Stimulated activated CD8-positive, alpha-beta memory T cell treated with anti-CD3 and anti-CD28 coated beads, Interleukin-2, amount 100 ng/mL, for 1 hour (primary cell): ENCODE measurements at regions not wholly inside any gene's neighbourhood (a gene's known extent, or its start where the extent isn't known, plus 50 kb on each side); places are given as distances from the start of the nearest gene placed in this dataset.

Experiments used
- DNase-seq, 2 donors: peaks; one replicate each; pipeline ENCODE4 v3.0.0-alpha.2; 2020; ENCODE audit warnings: low read depth in 2 of 2

GRCh38 chr2:81242501-81242900 lies 937.9 kb upstream of the LRRTM1 start:
- DNase-seq = no peak

GRCh38 chr2:81238462-81238861 lies 933.9 kb upstream of the LRRTM1 start:
- DNase-seq = no peak

DNA sequence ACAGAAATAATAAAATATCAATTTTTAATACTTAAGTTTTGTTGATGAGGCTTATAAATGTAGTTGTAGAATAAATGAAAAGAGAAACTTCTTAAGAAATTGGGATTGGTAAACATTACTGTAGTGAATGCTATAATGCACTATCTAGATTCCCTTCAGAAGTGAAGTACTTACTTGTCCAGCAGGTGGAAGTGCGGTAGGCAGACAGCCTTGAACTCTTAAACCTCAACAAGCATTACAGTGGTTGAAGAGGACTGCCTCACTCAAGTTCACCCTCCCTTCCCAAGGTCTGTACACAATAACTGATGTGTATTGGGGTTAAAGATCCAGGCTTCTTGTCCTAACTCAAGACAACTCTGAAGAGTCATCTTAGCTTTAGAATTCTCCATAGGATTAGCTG lies 931.0 kb upstream of the LRRTM1 start:
- DNase-seq = no peak

- DNase-seq = no peak
These were observed 930.2 kb upstream of the LRRTM1 start for GRCh38 chr2:81234711-81235110.

DNA sequence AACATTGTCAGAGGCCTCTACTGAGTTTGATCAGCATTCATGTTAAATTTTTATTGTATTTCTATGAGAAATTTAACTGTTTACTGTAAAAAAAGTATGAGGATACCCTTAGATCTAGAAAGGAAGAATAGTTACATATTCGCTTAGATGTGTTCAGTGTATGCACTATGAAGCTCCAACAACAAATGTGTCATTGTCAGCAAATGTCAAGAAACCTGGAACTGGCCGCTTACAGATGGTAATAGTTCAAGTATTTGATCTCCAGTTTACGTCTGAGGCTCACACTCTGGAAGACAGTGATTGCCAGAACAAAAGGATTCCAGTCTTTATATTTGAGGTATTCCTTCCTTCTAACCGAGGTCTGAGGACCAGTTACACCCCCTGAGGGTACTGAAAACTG lies 921.2 kb upstream of the LRRTM1 start:
- no peak for DNase-seq

DNA sequence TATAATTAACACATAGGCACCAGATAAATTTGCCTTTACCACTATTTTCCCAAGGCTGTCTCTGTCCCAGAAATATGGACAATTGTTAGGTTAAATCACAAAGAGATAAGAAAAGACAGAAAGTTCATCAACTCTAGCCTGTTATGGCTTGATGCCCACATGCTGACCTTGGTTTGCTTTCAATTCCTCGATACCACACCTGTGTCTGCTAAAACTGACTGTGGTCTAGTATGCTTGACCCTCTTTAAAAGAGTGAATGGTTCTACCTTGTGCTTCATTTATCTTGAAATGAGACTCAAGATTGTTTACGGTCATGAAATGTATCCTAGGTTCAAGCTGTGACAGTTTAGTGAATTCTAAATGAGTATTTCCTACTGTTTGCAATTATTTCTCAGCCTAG lies 909.0 kb upstream of the LRRTM1 start:
- no peak for DNase-seq

GRCh38 chr2:81206216-81206615 lies 901.7 kb upstream of the LRRTM1 start:
- no peak for DNase-seq

- no peak for DNase-seq
These were observed 892.5 kb upstream of the LRRTM1 start for GRCh38 chr2:81196933-81197628.

GRCh38 chr2:81196383-81196851 lies 891.9 kb upstream of the LRRTM1 start:
- DNase-seq = no peak

DNA sequence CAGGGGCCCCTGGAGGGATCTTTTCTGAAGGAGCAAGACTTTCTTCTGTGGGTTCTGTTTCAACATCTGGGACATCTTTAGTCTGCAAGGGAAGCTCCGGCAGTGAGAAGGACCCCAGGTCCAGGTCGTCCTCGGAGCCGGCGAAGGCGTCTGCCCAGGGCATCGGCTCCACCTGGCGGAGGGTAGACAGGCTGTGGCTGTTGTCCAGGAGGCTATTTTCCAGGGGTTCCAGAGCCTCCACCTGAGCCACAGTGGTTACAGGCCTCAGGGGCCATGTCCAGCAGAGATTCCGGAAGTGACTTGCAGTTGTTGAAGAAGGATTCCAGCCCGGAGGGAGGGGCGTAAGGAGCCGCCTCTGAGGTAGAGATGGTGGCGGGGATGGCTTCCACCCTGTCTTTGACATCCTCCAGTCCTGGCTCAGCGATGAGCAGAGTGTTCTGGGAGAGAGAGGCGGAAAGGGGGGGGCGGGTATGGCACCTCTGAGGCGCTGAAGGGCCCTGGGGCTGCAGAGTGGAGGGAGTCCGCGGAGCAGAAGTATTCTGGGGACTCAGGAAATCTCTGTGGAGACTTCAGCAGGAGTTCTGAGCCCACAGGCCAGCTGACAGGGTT lies 891.3 kb upstream of the LRRTM1 start:
- DNase-seq = no peak

DNA sequence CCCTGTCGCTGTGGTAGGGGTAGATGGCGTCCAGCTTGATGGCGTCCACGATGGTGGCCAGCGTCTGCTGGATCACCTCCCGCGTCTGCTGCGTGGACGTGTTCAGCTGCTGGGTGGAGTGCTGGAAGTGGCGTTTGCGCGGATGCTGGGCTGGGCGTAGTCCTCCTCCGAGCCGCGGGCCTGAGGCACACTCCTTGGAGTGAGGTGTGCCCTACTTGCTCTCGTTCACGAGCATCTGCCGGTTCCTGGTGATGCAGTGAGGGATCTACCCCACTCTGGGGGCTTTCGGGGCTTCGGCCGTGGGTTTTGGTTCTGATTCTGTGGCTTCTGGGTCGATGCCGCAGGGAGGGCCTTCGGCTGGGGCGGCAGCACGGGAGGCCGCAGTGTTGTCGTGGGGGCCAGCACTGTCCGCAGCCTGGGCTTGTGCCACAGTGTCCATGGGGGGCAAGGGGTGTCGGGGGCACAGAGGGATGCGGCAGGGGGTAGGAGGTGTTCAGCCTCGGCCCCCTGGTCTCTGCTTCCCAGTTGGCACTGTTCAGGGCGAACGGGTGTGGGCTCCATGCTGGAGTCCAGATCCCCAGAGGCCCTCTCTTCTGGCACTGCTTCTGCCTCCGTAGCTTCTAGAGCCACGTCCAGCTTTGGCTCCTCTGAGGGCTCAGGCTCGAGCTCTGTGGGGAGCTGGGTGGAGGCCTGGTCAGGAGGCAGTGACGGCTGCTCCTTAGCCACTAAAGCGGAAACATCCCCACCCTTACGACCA lies 890.6 kb upstream of the LRRTM1 start:
- no peak for DNase-seq

GRCh38 chr2:81194581-81194980 lies 890.0 kb upstream of the LRRTM1 start:
- no peak for DNase-seq

GRCh38 chr2:81194176-81194575 lies 889.6 kb upstream of the LRRTM1 start:
- no peak for DNase-seq

DNA sequence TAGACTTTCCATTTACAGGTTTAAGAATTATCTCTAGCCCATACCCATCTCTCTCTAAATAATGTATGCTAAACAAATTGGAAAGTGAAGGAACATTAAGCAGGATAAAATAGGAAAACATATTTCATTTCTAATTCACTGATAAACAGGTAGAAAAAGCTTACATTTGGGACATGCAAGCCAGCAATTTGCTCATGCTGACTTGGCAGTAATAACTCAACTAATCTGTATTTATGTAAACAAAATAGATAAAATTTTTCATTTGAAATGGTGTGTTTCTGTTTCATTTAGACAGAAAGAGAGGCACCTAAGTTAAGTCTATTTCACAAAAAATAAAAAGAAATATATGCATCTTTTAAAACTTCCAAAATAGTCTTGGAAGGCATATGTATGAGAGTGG lies 877.3 kb upstream of the LRRTM1 start:
- no peak for DNase-seq

- no peak for DNase-seq
These were observed 866.9 kb upstream of the LRRTM1 start for GRCh38 chr2:81171447-81171846.

- no peak for DNase-seq
These were observed 859.0 kb upstream of the LRRTM1 start for GRCh38 chr2:81163583-81163982.

- DNase-seq = no peak
These were observed 854.0 kb upstream of the LRRTM1 start for GRCh38 chr2:81158505-81158904.

DNA sequence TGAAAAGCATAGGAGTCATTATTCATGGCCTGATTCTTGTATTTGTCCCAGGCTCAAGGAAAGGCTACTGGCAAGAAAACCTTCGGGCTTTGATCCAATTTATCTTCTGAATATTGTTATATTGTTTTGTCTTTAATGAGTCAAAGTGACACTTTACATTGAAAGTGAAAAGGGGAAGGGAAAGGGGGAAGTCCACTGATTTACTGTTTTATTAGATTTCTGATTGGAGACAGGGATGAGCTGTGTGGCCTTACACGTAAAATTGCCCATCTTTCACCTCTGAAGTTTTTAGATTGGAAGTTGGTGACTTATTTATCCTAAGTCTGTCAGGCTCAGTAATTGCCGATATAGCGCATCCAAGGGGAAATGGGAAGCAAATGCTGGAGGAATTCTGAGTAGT lies 843.8 kb upstream of the LRRTM1 start:
- no peak for DNase-seq

DNA sequence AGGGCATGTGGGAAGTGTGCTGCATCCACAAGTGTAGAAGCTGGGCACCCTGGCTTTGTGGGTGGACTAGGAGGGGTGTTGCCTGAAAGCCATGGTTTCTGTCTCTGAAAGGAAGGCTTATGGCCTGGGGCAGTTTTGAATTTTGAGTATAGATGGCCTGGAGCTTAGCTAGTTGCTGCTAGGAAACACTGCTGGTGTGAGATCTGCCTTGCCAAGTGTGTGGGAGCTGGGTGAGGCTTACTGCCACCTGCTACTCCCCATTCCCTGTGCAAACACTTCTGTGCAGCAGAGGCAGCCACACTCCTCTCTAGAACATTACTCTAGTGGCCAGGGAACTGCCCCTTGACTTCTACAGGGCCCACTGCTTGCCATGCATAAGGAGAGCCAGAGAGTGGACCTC lies 831.7 kb upstream of the LRRTM1 start:
- DNase-seq = no peak

GRCh38 chr2:81097361-81097760 lies 792.8 kb upstream of the LRRTM1 start:
- no peak for DNase-seq

GRCh38 chr2:81093031-81093430 lies 788.5 kb upstream of the LRRTM1 start:
- no peak for DNase-seq

DNA sequence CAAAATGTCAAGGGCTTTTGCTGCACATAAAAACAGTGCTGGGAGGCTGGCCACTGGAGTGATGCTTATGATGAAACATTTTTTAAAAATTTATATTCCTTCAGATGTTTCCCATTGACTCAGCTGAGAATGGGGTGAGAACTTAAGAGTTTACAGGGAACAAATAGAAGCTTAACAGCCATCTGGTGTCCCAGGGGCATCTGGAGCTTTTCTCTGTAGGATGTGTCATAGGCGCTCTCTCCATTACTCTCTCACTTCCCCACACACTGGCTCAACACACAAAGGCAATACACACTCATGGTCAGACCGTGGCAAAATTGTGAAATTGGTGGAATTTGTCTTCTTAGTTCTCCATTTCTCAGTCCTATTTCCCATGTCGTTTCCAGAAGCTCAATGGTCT lies 783.1 kb upstream of the LRRTM1 start:
- DNase-seq = no peak

DNA sequence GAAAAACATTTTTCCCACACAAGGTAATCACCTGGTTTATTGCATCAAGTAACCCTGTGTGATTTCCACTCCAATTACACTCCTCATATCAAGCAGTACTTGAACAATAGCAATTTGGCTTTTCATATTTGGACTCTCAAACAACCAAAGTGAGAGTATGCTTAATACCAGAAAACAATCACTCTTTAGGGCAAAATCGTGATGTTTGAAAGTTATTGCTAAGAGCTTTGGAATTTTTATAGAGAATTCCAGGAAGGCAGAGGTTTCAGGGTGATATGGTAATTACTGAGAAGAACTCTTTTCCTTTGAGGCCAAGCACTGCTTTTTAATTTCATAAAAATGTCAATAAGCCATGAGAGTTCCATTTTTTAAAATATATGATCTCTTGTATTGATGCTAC lies 779.5 kb upstream of the LRRTM1 start:
- no peak for DNase-seq
